ENCODE measurements at regions not wholly inside any gene's neighbourhood (a gene's known extent, or its start where the extent isn't known, plus 50 kb on each side); places are given as distances from the start of the nearest gene placed in this dataset.
"Not testable (repeated sequence)": the region's sequence is repeated elsewhere in the genome, so short reads cannot be mapped to it uniquely, and the experiment has no call there.

DNA sequence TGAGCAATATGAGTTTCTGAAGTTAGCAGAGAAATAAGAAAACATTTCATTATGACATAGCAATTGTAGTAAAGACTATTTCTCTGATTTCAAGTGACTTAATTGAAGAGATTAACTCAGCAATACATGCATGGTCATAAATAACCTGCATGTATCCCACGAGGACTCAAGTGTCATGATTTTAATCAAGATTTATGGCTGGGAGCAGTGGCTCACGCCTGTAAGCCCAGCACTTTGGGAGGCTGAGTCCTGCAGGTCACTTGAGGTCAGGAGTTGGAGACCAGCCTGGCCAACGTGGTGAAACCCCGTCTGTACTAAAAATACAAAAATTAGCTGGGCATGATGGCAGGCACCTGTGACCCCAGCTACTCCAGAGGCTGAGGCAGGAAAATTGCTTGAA lies 311.9 kb upstream of the PLD5 start:
- ATAC-seq (no peak), DNase-seq (no peak)
- intact Hi-C loops (cut with DNase I, micrococcal nuclease) = no loop called here

DNA sequence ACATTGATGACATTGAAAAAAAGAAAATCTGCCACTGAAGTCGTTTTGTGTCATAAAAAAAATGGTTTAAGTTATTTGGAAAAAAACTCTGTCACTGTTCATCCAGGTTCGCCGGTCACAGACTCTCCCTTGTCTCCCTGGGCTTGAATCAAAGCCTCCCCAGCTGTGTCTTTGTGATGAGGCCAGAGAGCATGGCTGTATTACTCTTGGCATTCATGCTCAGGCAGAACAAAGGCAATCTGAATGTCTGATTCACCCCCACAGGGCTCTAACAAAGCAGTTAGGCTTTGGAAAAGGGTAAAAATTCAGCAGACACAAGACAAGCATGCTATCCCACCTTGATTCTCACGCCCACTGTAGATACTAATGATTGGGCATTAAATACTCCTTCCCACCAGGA lies 304.3 kb upstream of the PLD5 start:
- no peak for ATAC-seq
- intact Hi-C loops (cut with DNase I, micrococcal nuclease) = no loop called here
- no peak for DNase-seq

DNA sequence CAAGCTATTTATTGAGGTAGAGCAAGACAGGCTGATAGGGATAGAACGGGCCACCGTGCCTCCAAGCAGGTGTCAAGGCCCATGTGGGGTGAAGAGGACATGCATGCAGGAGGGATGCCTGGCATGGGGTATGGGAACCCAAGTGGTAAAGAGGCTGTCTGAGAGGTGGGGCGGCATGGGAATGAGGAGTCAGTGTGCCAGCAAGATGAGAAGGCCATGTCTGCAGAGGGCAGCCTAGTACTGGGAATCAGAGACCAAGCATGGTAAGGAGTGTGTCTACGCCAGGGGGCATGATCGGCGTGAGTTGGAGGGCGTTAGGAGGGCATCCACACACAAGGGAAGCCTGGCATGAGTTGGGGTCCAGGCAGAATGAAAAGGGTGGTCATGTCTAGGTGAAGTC lies 303.7 kb upstream of the PLD5 start:
- ATAC-seq = no peak
- intact Hi-C loops (cut with DNase I, micrococcal nuclease) = no loop called here
- DNase-seq = peak in 1 of 2 donors; percentile 6

DNA sequence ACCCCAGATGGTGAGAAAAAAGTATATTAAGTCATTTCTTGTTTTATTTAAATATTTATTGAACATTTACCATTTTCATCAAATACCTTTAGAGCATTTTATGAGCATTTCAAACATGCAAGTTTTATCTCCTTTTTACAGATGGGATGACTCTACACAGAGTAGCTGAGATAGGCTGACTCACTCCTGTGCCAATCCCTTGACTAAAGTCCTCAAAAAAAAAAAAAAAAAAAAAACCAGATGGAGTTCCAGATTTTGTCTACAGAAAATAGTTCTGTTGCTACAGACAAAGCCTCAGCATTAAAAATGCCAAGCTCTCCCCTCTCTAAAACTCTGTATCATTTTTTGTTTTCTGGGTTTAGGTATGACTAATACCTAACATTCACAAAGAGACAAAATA lies 303.0 kb upstream of the PLD5 start:
- DNase-seq (no peak), ATAC-seq (no peak)
- intact Hi-C loops (cut with DNase I, micrococcal nuclease) = no loop called here

DNA sequence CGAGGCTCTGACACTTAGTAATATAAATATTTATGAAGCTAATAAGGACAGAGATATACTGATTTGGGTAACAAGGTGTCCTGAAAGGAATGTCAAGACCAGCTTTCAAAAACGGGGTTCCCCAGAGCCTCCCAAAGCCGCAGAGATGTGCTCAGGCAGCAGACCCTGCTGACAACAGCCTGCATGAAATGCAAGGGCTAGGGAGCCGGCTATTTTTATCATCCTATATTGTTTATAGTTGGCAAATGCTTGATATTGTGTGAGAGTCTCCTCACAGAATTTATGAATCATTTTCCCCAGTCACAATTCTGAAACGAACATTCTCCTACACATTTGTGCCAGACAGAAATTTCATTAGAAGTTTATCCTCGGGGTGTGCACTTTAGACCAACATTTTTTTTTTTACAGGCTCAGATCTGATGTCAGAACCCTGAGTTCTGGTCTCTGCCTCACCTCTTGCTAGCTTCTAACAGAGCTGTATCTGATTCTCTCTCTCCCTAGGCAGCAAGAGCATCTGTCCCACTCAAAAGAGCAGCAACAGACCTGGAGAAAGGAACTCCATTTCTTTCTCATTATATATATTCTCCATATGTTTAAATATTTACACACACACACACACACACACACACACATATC lies 302.3 kb upstream of the PLD5 start:
- intact Hi-C loops (cut with DNase I, micrococcal nuclease) = no loop called here
- DNase-seq (no peak), ATAC-seq (no peak)

DNA sequence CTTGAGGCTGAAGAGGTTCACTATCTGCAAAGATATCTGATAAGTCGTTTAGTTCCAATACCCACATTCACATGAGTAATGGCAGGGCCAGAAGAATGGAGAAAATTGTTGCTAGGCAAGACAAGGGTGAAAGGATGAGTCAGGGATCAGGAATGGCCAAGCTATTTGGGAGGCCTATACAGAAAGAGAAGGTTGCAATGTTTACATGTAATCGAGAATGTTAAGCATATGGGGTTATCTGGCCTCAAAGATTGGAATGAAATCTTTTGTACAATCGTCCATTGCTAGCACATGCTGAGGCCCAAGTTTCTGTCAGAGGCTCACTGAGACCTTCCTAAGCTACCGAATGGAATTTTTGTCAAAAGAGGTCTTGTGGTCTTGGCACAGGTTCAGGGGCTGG lies 299.9 kb upstream of the PLD5 start:
- no peak for ATAC-seq
- intact Hi-C loops (cut with DNase I, micrococcal nuclease) = no loop called here
- no peak for DNase-seq

DNA sequence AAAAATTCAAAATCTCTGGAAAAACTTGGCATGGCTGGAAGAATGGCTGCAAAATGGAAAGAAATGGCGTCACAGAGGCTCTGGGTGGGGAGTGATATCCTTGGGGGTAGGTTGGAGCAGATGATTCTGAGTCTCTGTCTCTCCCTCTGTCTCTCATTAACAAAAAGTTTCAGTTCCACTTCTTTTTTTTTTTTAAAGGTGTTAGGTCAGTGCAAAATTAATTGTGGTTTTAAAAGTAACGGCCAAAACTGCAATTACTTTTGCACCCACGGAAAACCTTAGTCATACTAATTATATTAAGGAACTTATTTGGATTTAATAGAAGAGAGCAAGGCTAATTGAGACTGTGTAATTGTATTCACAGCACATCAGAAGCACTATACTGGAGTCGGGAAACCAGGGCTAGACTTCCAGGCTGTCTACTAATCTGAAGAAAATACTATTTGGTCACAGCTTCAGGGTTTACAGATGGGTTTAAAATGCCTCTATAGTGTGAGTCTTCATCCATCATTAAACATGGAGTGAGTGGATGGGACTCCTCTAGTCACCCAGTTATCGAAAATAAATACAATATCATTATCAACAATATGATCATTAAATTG lies 289.1 kb upstream of the PLD5 start:
- DNase-seq (no peak), ATAC-seq (no peak)
- intact Hi-C loops (cut with DNase I, micrococcal nuclease) = no loop called here

DNA sequence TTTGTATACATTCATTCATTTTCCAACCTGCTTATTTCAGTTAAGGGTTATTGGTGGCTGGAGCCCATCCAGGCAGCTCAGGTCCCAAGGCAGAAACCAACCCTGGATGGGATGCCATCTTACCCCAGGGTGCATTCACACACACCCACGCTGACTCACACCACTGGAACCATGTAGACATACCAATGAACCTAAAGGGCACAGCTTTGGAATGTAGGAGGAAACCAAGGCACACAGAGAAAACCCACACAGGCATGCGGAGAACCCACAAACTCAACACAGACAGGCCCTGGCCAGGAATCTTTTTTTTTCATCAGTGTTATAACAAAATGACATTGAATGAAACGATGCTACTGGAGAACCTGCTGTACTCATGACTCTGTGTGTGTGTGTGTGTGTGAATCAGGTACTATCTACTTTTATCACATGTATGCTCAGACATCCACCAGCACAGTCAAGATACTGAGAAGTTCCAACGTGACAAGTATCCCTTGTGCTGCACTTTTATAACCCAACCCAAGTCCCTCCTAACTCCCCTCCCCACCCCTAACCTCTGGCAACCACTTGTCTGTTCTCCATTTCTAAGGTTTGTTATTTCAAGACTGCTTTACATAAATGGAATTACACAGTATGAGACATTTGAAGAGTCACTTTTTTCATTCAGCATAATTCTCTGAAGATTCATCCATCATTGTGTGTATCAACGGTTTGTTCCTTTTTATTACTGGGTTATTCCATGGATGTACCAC lies 286.8 kb upstream of the PLD5 start:
- ATAC-seq = no peak
- intact Hi-C loops (cut with DNase I, micrococcal nuclease) = no loop called here
- no peak for DNase-seq

DNA sequence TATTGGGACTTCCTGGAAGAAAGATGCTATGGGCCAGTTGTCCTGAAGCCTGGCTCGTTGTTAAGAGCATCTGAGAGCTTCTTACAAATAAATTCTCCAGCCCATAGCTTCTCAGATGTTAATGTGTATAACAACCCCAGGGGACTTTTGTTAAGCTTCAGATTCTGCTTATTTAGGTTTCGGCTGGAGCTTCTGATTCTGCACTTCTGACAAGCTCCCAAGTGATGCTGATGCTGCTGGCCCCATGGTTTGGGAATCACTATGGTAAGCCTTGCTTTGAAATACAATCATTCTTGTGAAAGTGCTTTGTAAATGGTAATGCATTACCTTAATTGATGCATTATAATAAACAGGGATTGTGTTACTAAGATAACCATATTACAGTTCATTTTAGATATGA lies 281.8 kb upstream of the PLD5 start:
- ATAC-seq (no peak), DNase-seq (no peak)
- intact Hi-C loops (cut with DNase I, micrococcal nuclease) = no loop called here

DNA sequence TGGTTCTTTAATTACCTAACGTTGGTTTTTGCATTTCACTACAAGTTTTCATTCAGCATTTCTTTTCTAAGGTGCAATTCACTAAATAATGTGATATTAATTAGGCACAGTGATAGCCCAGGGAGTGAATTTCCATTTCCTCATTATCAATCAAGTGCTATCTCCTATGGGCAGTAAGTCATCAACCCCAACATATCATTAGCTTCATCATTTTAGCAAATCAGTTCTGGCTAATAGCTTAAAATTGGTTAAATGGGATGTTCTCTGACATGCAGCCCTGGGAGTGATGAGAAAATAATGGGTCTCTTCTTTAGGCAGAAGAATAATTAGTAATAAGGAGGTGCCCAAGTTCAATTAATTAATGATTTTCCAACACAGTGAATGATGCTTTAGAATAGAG lies 280.9 kb upstream of the PLD5 start:
- intact Hi-C loops (cut with DNase I, micrococcal nuclease); ATAC-seq; DNase-seq: not testable (repeated sequence)

DNA sequence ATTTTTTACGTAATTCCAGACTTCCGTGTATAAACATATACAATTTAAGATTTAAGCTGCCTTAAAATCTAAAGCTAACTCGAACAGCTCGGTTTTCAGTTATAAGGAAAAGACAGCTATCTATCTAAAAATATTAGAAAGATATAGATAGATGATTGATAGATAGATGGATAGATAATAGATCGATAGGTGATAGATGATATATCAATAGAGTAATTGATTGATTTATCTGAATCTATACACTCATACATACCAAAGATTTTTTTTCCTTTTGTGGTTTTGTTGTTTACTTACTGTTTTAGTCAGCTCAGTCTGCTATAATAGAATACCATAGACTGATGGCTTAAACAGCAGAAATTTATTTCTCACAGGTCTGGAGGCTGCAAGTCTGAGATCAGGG lies 278.5 kb upstream of the PLD5 start:
- intact Hi-C loops (cut with DNase I, micrococcal nuclease) = no loop called here
- ATAC-seq = no peak
- no peak for DNase-seq

DNA sequence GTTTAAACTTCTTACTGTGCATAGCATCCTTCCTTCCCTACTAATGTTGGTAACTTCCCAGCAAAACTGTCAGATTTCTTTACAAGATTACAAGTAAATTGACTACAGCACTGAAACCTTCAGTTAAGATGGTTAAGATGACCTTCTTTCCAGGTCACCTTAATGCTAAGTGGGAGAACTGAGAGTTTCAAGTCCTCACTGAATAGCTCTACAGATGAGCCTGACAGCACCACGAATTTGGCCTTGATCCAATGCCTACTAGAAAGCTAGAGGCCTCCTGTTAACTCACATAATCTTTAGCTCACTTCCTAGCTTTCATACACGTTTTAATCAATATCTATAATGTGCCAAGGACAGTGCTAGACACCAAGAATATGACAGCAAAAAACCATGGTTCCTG lies 276.0 kb upstream of the PLD5 start:
- no peak for DNase-seq
- no peak for ATAC-seq
- intact Hi-C loops (cut with DNase I, micrococcal nuclease) = no loop called here

DNA sequence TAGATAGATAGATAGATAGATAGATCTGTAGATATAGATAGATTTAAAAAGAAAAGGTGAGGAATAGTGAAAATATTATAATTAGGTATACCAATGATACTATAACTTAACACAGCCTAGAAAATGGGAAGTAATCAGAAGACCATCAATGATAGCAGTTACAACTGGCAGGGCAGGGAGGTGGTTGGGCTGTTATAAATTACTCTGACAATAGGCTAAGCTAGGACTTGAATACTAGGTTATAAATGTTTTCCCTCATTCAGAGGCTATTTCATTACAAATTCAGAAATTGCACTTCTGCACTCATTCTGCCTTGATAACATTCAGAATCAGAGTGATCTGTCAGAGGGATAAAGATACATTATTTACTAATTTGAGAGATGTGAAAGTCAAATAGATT lies 273.4 kb upstream of the PLD5 start:
- ATAC-seq = no peak
- intact Hi-C loops (cut with DNase I, micrococcal nuclease) = no loop called here
- DNase-seq = no peak

DNA sequence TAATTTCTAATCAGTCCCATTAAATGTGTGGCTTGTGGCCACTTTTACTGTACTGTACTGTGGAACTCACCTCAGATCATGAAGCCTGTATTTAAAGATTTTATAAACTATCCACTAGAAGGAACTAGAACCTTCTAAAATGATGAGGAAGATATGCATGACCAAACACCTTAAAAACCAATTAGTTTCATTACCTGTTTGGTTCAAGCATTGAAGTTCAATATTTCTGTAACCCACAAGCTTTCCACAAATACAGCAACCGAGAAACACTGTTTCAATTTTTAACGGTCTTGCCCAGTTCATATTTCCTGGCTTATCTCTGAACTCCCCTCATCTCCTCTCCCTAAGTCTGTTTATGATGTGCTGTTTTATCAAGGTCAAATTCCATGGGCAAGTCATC lies 264.3 kb upstream of the PLD5 start:
- ATAC-seq (no peak), DNase-seq (no peak)
- intact Hi-C loops (cut with DNase I, micrococcal nuclease) = no loop called here

DNA sequence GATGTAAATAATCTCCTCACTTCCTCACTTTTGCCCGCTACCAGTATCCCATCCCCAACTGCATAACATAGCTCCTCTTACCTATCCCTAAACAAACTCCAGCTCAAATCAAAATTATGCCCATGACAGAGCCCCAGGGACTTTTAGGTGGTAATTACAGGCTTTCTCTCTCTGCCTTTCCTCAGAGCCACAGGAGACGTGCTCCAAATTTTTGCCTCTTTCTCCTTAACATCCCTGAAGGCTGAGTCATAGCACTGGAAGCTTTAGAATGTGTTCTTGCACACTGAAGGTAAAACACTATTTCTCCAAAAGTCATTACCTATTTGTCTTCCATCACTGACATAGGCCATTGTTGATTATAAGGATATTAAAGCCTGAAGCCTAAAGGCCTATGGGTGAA lies 263.5 kb upstream of the PLD5 start:
- intact Hi-C loops (cut with DNase I, micrococcal nuclease) = no loop called here

DNA sequence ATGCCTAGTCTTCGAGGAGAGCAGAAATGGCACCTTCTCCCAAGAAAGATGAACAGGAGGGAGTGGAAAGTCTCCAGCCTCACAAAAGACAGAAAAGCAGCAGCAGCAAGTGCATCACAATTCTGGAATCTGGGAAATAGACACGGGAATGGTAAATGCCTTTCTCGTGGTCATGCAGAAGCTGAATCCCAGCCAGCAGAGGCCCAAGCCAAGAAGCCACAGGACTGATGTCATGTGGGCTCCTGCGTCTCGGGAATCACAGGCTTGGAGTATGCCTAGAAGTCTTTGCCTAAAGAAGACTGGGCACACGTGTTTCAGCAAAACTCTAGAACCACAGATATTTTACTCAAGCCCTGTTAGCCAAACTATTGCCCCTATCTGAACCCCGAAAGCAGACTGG lies 260.3 kb upstream of the PLD5 start:
- DNase-seq (no peak), ATAC-seq (no peak)
- intact Hi-C loops (cut with DNase I, micrococcal nuclease) = no loop called here

More for the DNA sequence above, 263.5 kb upstream of the PLD5 start:
- no peak for DNase-seq
- ATAC-seq = no peak

DNA sequence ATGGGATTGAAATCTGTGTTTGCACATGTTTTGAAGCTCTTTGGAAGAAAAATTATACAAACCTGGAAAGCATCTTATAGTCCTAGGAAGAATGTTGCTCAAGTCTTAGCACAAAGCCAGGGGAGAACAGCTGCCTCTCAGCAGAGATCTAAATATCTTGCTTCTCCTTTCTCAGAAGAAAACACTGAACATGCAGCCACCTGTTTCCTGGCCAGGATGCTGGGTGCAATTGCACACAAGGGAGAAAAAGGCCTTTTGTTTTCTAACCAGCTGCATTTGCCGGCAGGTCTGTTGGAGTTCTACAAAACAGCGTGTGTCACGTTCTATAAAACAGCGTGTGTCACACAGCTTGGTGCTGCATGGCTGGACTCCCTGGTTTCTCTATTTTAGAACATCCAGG lies 259.6 kb upstream of the PLD5 start:
- intact Hi-C loops (cut with DNase I, micrococcal nuclease) = no loop called here
- no peak for DNase-seq
- ATAC-seq = no peak

DNA sequence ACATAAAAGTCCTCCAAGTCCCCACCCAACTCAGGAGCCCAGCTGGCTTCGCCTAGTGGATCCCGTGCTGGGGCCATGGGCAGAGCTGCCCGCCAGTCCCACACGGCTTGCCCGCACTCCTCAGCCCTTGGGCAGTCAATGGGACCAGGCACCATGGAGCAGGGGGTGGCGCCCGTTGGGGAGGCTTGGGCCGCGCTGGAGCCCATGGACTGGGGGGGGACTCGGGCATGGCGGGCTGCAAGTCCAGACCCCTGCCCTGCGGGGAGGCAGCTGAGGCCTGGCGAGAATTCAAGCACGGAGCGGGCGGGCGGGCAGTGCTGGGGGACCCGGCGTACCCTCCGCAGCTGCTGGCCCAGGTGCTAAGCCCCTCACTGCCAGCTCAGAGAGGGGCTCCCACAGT lies 249.8 kb upstream of the PLD5 start:
- intact Hi-C loops (cut with DNase I, micrococcal nuclease) = no loop called here
- DNase-seq (no peak), ATAC-seq (no peak)

DNA sequence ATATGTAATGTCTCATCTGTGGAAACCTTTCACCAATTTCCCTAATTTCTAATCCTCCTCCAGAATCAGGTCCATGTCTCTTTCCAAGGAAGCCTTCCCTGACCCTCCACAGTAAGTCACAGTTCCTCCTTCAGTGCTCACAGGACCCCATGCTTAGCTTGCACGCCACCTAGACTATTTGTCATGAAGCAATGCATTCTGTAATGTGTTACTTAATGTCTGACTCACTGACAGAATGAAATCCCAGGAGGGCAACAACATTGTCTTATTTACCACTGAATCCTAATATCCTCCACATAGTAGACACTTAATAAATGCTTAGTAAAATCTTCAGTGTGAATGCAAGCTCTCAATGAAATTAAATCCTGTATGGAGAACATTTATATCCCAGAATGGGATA lies 245.9 kb upstream of the PLD5 start:
- intact Hi-C loops (cut with DNase I, micrococcal nuclease) = no loop called here
- ATAC-seq (no peak), DNase-seq (no peak)

DNA sequence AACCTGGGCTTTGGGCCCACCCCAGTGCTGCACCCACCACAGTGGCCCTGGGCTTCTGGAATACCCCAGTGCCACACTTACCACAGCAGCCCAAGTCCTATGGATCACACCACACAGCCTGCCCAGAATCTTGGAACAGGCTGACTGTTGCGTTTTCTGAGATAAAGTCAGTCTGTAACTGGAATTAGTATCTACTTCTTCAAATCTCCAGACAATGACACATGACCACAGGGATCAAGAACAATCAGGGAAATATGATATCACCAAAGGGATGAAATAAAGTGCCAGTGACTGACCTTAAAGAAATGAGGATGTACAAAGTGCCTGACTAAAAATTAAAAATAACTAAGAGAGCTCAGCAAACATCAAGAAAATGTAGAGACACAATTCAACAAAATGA lies 239.7 kb upstream of the PLD5 start:
- intact Hi-C loops (cut with DNase I, micrococcal nuclease) = no loop called here
- DNase-seq (no peak), ATAC-seq (no peak)

DNA sequence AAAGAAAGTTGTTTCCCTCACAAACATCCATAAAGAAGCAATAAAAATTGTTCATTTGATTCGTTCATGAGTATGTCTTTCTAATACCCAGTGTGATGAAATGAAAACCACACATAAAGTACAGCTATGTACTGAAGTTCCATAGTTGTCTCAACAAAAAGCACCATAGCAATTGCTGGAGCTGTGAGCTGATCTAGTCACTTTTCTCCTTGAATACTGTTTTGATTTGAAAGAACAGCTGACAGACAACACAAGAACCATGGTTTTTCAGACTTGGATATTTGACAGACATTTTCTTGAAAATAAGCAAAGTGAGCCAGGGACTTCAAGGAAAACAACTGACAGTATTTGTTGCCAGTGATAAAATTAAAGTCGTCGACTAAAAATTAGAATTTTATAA lies 237.1 kb upstream of the PLD5 start:
- intact Hi-C loops (cut with DNase I, micrococcal nuclease) = no loop called here
- DNase-seq = no peak
- no peak for ATAC-seq
